Myocyte (in vitro differentiated cells): ENCODE measurements at regions not wholly inside any gene's neighbourhood (a gene's known extent, or its start where the extent isn't known, plus 50 kb on each side); places are given as distances from the start of the nearest gene placed in this dataset.
A peak's percentile ranks its signal among the peaks of the same experiment; 100 is the strongest.
"Not testable (repeated sequence)": the region's sequence is repeated elsewhere in the genome, so short reads cannot be mapped to it uniquely, and the experiment has no call there.

ENCODE experiments used
- DNase-seq: peaks from one replicate; pipeline ENCODE4 v3.0.0-alpha.2; 2012; ENCODE audit warnings: low read depth

- no peak for DNase-seq
Measured at GRCh38 chr1:82795508-82796149, 994.9 kb downstream of the ADGRL2 start.

- DNase-seq = no peak
Measured at GRCh38 chr1:82792151-82792550, 991.4 kb downstream of the ADGRL2 start.

- no peak for DNase-seq
Measured at GRCh38 chr1:82790556-82790955, 989.8 kb downstream of the ADGRL2 start.

GRCh38 chr1:82788660-82789059 lies 987.9 kb downstream of the ADGRL2 start:
- no peak for DNase-seq

GRCh38 chr1:82788038-82788437 lies 987.3 kb downstream of the ADGRL2 start:
- DNase-seq = no peak

GRCh38 chr1:82786883-82787282 lies 986.1 kb downstream of the ADGRL2 start:
- DNase-seq = no peak

- DNase-seq = no peak
Measured at GRCh38 chr1:82785268-82785790, 984.6 kb downstream of the ADGRL2 start.

- no peak for DNase-seq
Measured at GRCh38 chr1:82783044-82783443, 982.3 kb downstream of the ADGRL2 start.

GRCh38 chr1:82782599-82782998 lies 981.9 kb downstream of the ADGRL2 start:
- no peak for DNase-seq

- DNase-seq = no peak
Measured at GRCh38 chr1:82778612-82779011, 977.9 kb downstream of the ADGRL2 start.

GRCh38 chr1:82777240-82777639 lies 976.5 kb downstream of the ADGRL2 start:
- DNase-seq = no peak

- not testable (repeated sequence) for DNase-seq
Measured at GRCh38 chr1:82776730-82777129, 976.0 kb downstream of the ADGRL2 start.

- no peak for DNase-seq
Measured at GRCh38 chr1:82775406-82776000, 974.8 kb downstream of the ADGRL2 start.

- no peak for DNase-seq
Measured at GRCh38 chr1:82762829-82763532, 962.2 kb downstream of the ADGRL2 start.

- DNase-seq = no peak
Measured at GRCh38 chr1:82759035-82759434, 958.3 kb downstream of the ADGRL2 start.

GRCh38 chr1:82755671-82756070 lies 954.9 kb downstream of the ADGRL2 start:
- peak; percentile 13 for DNase-seq

GRCh38 chr1:82755191-82755590 lies 954.5 kb downstream of the ADGRL2 start:
- DNase-seq = no peak

- no peak for DNase-seq
Measured at GRCh38 chr1:82752046-82752445, 951.3 kb downstream of the ADGRL2 start.

- DNase-seq = no peak
Measured at GRCh38 chr1:82733645-82734044, 932.9 kb downstream of the ADGRL2 start.

- no peak for DNase-seq
Measured at GRCh38 chr1:82731216-82731615, 930.5 kb downstream of the ADGRL2 start.

- DNase-seq = no peak
Measured at GRCh38 chr1:82728206-82728605, 927.5 kb downstream of the ADGRL2 start.

- DNase-seq = no peak
Measured at GRCh38 chr1:82724246-82724645, 923.5 kb downstream of the ADGRL2 start.
